GM19372 (cell line): ENCODE measurements at regions not wholly inside any gene's neighbourhood (a gene's known extent, or its start where the extent isn't known, plus 50 kb on each side); places are given as distances from the start of the nearest gene placed in this dataset.
"Not testable (repeated sequence)": the region's sequence is repeated elsewhere in the genome, so short reads cannot be mapped to it uniquely, and the experiment has no call there.

Source experiments
- ATAC-seq: cut with Tn5 transposase; IDR thresholded peaks from one replicate; pipeline ENCODE4 v1.9.1; 2021; ENCODE audit warnings: mild to moderate bottlenecking, low read depth, moderate library complexity; ENCODE audit not compliant: unreplicated experiment

GRCh38 chr2:63737081-63737751 lies 104.5 kb upstream of the UGP2 start:
- no peak for ATAC-seq

- ATAC-seq, result no peak
These were observed 103.7 kb upstream of the UGP2 start for GRCh38 chr2:63738019-63738418.

GRCh38 chr2:63739180-63739579 lies 102.5 kb upstream of the UGP2 start:
- ATAC-seq, result not testable (repeated sequence)

- no peak for ATAC-seq
These were observed 101.7 kb upstream of the UGP2 start for GRCh38 chr2:63740020-63740419.

GRCh38 chr2:63740943-63741342 lies 100.8 kb upstream of the UGP2 start:
- no peak for ATAC-seq

- ATAC-seq, result no peak
These were observed 99.7 kb upstream of the UGP2 start for GRCh38 chr2:63741884-63742579.

- ATAC-seq, result no peak
These were observed 99.1 kb upstream of the UGP2 start for GRCh38 chr2:63742580-63742976.

GRCh38 chr2:63743170-63743981 lies 98.3 kb upstream of the UGP2 start:
- ATAC-seq, result no peak

- no peak for ATAC-seq
These were observed 97.4 kb upstream of the UGP2 start for GRCh38 chr2:63743982-63744966.

- not testable (repeated sequence) for ATAC-seq
These were observed 95.1 kb upstream of the UGP2 start for GRCh38 chr2:63746548-63746947.

GRCh38 chr2:63751901-63752300 lies 89.8 kb upstream of the UGP2 start:
- no peak for ATAC-seq

GRCh38 chr2:63755216-63755615 lies 86.5 kb upstream of the UGP2 start:
- no peak for ATAC-seq

GRCh38 chr2:63755965-63756364 lies 85.7 kb upstream of the UGP2 start:
- no peak for ATAC-seq

- ATAC-seq, result no peak
These were observed 78.2 kb upstream of the UGP2 start for GRCh38 chr2:63763391-63763941.

- no peak for ATAC-seq
These were observed 77.1 kb upstream of the UGP2 start for GRCh38 chr2:63764630-63765029.

GRCh38 chr2:63765117-63765516 lies 76.6 kb upstream of the UGP2 start:
- no peak for ATAC-seq

- no peak for ATAC-seq
These were observed 74.4 kb upstream of the UGP2 start for GRCh38 chr2:63767307-63767706.

GRCh38 chr2:63768051-63768450 lies 73.6 kb upstream of the UGP2 start:
- ATAC-seq, result no peak

- ATAC-seq, result no peak
These were observed 71.8 kb upstream of the UGP2 start for GRCh38 chr2:63769915-63770314.

- no peak for ATAC-seq
These were observed 69.6 kb upstream of the UGP2 start for GRCh38 chr2:63772061-63772460.
